ENCODE measurements at regions not wholly inside any gene's neighbourhood (a gene's known extent, or its start where the extent isn't known, plus 50 kb on each side); places are given as distances from the start of the nearest gene placed in this dataset.

DNA sequence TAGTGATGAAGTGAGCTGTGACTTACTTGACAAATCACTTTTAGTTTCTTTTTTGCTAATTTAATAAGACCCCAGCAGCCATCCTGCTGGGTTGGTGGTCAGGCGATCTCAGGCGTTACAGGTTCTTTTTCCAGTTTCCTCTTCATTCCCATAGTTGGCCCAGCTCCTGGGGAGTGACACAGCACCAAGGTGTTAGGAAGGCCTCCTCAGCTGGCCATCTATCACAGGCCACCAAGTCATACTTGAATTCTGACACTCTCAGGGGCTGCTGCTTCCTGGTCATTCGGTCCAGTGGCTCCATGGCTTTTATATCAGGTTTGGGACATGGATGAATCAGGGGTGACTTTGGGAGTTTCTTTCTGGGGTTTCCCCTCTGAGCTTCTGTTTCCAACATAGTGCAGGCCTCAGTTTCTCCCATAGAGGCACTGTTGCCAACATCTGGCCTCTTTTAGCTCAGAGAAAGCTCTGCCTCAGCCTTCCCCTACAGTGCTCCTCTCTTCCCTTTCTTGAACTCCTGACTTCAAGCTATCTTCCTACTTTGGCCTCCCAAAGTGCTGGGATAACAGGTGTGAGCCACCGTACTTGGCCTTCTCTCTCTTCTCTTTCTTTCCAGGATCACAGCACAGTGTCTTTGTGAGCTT is 211.8 kb downstream of the NR2F2 start:
- BruUV-seq (replicated peaks), result no TSS peak
- no peaks in the 10 kb centered on the region for H3K27me3 Mint-ChIP-seq (ENCODE audit: unreplicated experiment)
- no peak for DNase-seq
- H3K4me1 Mint-ChIP-seq (ENCODE audit: low read depth, unreplicated experiment), result no peaks in the 10 kb centered on the region
- no peak overlapping the region for H3K27ac Mint-ChIP-seq (ENCODE audit: unreplicated experiment)
- H3K4me3 Mint-ChIP-seq (ENCODE audit: low read depth, unreplicated experiment), result no peak overlapping the region
- intact Hi-C loops (cut with micrococcal nuclease; ENCODE audit: unreplicated experiment), result no loop called here
- no peaks in the 10 kb centered on the region for H3K9me3 Mint-ChIP-seq (ENCODE audit: low read depth, unreplicated experiment)
- CTCF ChIA-PET, result no interaction called here
- TF ChIP-seq, protein P1, sequence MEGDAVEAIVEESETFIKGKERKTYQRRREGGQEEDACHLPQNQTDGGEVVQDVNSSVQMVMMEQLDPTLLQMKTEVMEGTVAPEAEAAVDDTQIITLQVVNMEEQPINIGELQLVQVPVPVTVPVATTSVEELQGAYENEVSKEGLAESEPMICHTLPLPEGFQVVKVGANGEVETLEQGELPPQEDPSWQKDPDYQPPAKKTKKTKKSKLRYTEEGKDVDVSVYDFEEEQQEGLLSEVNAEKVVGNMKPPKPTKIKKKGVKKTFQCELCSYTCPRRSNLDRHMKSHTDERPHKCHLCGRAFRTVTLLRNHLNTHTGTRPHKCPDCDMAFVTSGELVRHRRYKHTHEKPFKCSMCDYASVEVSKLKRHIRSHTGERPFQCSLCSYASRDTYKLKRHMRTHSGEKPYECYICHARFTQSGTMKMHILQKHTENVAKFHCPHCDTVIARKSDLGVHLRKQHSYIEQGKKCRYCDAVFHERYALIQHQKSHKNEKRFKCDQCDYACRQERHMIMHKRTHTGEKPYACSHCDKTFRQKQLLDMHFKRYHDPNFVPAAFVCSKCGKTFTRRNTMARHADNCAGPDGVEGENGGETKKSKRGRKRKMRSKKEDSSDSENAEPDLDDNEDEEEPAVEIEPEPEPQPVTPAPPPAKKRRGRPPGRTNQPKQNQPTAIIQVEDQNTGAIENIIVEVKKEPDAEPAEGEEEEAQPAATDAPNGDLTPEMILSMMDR (IDR thresholded peaks at IDR 0.05; ENCODE audit: unreplicated experiment), result no peak
- no peaks in the 10 kb centered on the region for H3K36me3 Mint-ChIP-seq (ENCODE audit: insufficient read depth, unreplicated experiment)

- H3K9me3 Mint-ChIP-seq (ENCODE audit: low read depth, unreplicated experiment), result no peaks in the 10 kb centered on the region
- no peaks in the 10 kb centered on the region for H3K36me3 Mint-ChIP-seq (ENCODE audit: insufficient read depth, unreplicated experiment)
- DNase-seq, result no peak
- TF ChIP-seq, protein P1 (IDR thresholded peaks at IDR 0.05; ENCODE audit: unreplicated experiment), result no peak
- intact Hi-C loops (cut with micrococcal nuclease; ENCODE audit: unreplicated experiment), result no loop called here
- no peak overlapping the region for H3K4me3 Mint-ChIP-seq (ENCODE audit: low read depth, unreplicated experiment)
- peaks cover 8% of the 10 kb centered on the region for H3K4me1 Mint-ChIP-seq (ENCODE audit: low read depth, unreplicated experiment)
- no TSS peak for BruUV-seq (replicated peaks)
- no peak overlapping the region for H3K27ac Mint-ChIP-seq (ENCODE audit: unreplicated experiment)
- CTCF ChIA-PET, result no interaction called here
- H3K27me3 Mint-ChIP-seq (ENCODE audit: unreplicated experiment), result no peaks in the 10 kb centered on the region
Measured at GRCh38 chr15:96544162-96544756, 213.8 kb downstream of the NR2F2 start.

- Mint-ChIP-seq H3K27ac (ENCODE audit: unreplicated experiment) (no peak overlapping the region), H3K36me3 (ENCODE audit: insufficient read depth, unreplicated experiment) (no peaks in the 10 kb centered on the region), H3K4me1 (ENCODE audit: low read depth, unreplicated experiment) (peaks cover 8% of the 10 kb centered on the region), H3K4me3 (ENCODE audit: low read depth, unreplicated experiment) (no peak overlapping the region), H3K27me3 (ENCODE audit: unreplicated experiment) (peaks cover 3% of the 10 kb centered on the region), H3K9me3 (ENCODE audit: low read depth, unreplicated experiment) (no peaks in the 10 kb centered on the region)
- TF ChIP-seq, protein P1 (IDR thresholded peaks at IDR 0.05; ENCODE audit: unreplicated experiment), result no peak
- BruUV-seq (replicated peaks), result no TSS peak
- intact Hi-C loops (cut with micrococcal nuclease; ENCODE audit: unreplicated experiment), result no loop called here
- CTCF ChIA-PET, result no interaction called here
- DNase-seq, result no peak
Measured at GRCh38 chr15:96549136-96549535, 218.6 kb downstream of the NR2F2 start.

DNA sequence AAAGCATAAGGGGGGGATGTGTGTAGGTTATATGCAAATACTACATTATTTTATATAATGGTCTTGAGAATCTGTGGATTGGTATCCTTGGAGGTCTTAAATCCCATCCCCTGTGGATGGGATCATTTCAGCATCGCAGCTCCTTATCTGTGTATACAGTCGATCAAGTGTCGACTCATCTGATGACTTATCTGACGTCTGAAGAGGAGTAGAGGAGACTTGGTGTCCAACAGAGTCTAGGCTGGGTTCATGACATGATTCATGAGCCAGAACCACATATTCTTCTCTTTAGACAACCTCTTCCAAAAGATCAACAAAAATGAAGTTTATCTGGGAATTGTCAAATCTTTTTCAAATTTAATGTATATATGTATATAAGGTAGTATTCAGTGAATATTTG is 220.7 kb downstream of the NR2F2 start:
- CTCF ChIA-PET, result no interaction called here
- BruUV-seq (replicated peaks), result no TSS peak
- peaks cover 8% of the 10 kb centered on the region for H3K4me1 Mint-ChIP-seq (ENCODE audit: low read depth, unreplicated experiment)
- peaks cover 20% of the 10 kb centered on the region for H3K27me3 Mint-ChIP-seq (ENCODE audit: unreplicated experiment)
- intact Hi-C loops (cut with micrococcal nuclease; ENCODE audit: unreplicated experiment), result no loop called here
- no peak overlapping the region for H3K27ac Mint-ChIP-seq (ENCODE audit: unreplicated experiment)
- H3K36me3 Mint-ChIP-seq (ENCODE audit: insufficient read depth, unreplicated experiment), result no peaks in the 10 kb centered on the region
- TF ChIP-seq, protein P1 (IDR thresholded peaks at IDR 0.05; ENCODE audit: unreplicated experiment), result no peak
- H3K4me3 Mint-ChIP-seq (ENCODE audit: low read depth, unreplicated experiment), result no peak overlapping the region
- no peak for DNase-seq
- H3K9me3 Mint-ChIP-seq (ENCODE audit: low read depth, unreplicated experiment), result no peaks in the 10 kb centered on the region

All from Calu3 (cell line).